ENCODE measurements at regions not wholly inside any gene's neighbourhood (a gene's known extent, or its start where the extent isn't known, plus 50 kb on each side); places are given as distances from the start of the nearest gene placed in this dataset.

- peak overlapping the region in 1 of 4 donors; percentile 11 for H3K27ac ChIP-seq
- H3K36me3 ChIP-seq: no peaks in the 10 kb centered on the region
- DNase-seq: no peak
- no peaks in the 10 kb centered on the region for H3K9me3 ChIP-seq
- TF ChIP-seq CTCF (IDR thresholded peaks at IDR 0.05): no peak
- H3K4me1 ChIP-seq: peaks cover 0 to 5% (median 2%) of the 10 kb centered on the region in 4 donors
- H3K27me3 ChIP-seq: no peaks in the 10 kb centered on the region
- H3K4me3 ChIP-seq: no peak overlapping the region
Observed at GRCh38 chr10:44309361-44309760, 75.5 kb downstream of the CXCL12 start.

GRCh38 chr10:44308935-44309334, 76.0 kb downstream of the CXCL12 start:
- H3K9me3 ChIP-seq: no peaks in the 10 kb centered on the region
- peaks cover 0 to 5% (median 2%) of the 10 kb centered on the region in 4 donors for H3K4me1 ChIP-seq
- H3K36me3 ChIP-seq: no peaks in the 10 kb centered on the region
- H3K27ac ChIP-seq: peak overlapping the region in 2 of 4 donors; percentile 11 to 13
- H3K27me3 ChIP-seq: no peaks in the 10 kb centered on the region
- TF ChIP-seq POLR2A (IDR thresholded peaks at IDR 0.05): no peak
- TF ChIP-seq CTCF (IDR thresholded peaks at IDR 0.05): no peak
- DNase-seq: no peak
- no peak overlapping the region for H3K4me3 ChIP-seq

GRCh38 chr10:44307691-44308090, 77.2 kb downstream of the CXCL12 start:
- Histone ChIP-seq H3K27me3 (no peaks in the 10 kb centered on the region), H3K4me3 (no peak overlapping the region), H3K27ac (no peak overlapping the region), H3K36me3 (no peaks in the 10 kb centered on the region), H3K9me3 (no peaks in the 10 kb centered on the region), H3K4me1 (peaks cover 0 to 5% (median 2%) of the 10 kb centered on the region in 4 donors)
- TF ChIP-seq POLR2A (IDR thresholded peaks at IDR 0.05) (no peak), CTCF (IDR thresholded peaks at IDR 0.05) (no peak)
- DNase-seq: no peak

- TF ChIP-seq POLR2A (IDR thresholded peaks at IDR 0.05) (no peak), CTCF (IDR thresholded peaks at IDR 0.05) (peak in 1 of 6 experiments; percentile 6)
- Histone ChIP-seq H3K4me1 (peaks cover 0 to 5% (median 2%) of the 10 kb centered on the region in 4 donors), H3K27me3 (no peaks in the 10 kb centered on the region), H3K9me3 (no peaks in the 10 kb centered on the region), H3K27ac (no peak overlapping the region), H3K36me3 (no peaks in the 10 kb centered on the region), H3K4me3 (no peak overlapping the region)
- DNase-seq: no peak
Observed at GRCh38 chr10:44306762-44307161, 78.1 kb downstream of the CXCL12 start.

- Histone ChIP-seq H3K9me3 (no peaks in the 10 kb centered on the region), H3K27me3 (no peaks in the 10 kb centered on the region), H3K36me3 (no peaks in the 10 kb centered on the region), H3K4me3 (no peak overlapping the region), H3K4me1 (peaks cover 0 to 5% (median 2%) of the 10 kb centered on the region in 4 donors), H3K27ac (no peak overlapping the region)
- TF ChIP-seq POLR2A (IDR thresholded peaks at IDR 0.05) (no peak), CTCF (IDR thresholded peaks at IDR 0.05) (no peak)
- no peak for DNase-seq
Observed at GRCh38 chr10:44306147-44306710, 78.7 kb downstream of the CXCL12 start.
